C4-2B (cell line): ENCODE measurements at regions not wholly inside any gene's neighbourhood (a gene's known extent, or its start where the extent isn't known, plus 50 kb on each side); places are given as distances from the start of the nearest gene placed in this dataset.

Experiments
- CTCF ChIP-seq: fragments of 450-650 bp; conservative IDR thresholded peaks from 2 replicates; pipeline ENCODE4 v1.5.1; 2017; ENCODE audit warnings: mild to moderate bottlenecking
- ZFX ChIP-seq: fragments of 450-650 bp; IDR thresholded peaks from 2 replicates; pipeline ENCODE4 v1.6.1; 2017

GRCh38 chr5:18990852-18991251, 997.1 kb downstream of the CDH18 start:
- TF ChIP-seq CTCF, result no peak
- no peak for TF ChIP-seq ZFX
